ENCODE measurements at regions not wholly inside any gene's neighbourhood (a gene's known extent, or its start where the extent isn't known, plus 50 kb on each side); places are given as distances from the start of the nearest gene placed in this dataset.
"Not testable (repeated sequence)": the region's sequence is repeated elsewhere in the genome, so short reads cannot be mapped to it uniquely, and the experiment has no call there.

- no peak for DNase-seq
Observed at GRCh38 chr9:107852891-107853290, 363.3 kb upstream of the KLF4 start.

GRCh38 chr9:107850653-107851052, 361.1 kb upstream of the KLF4 start:
- DNase-seq = no peak

GRCh38 chr9:107847978-107848964, 358.7 kb upstream of the KLF4 start:
- no peak for DNase-seq

GRCh38 chr9:107842530-107842929, 353.0 kb upstream of the KLF4 start:
- DNase-seq = no peak

GRCh38 chr9:107841076-107841475, 351.5 kb upstream of the KLF4 start:
- DNase-seq = no peak

GRCh38 chr9:107839371-107839770, 349.8 kb upstream of the KLF4 start:
- DNase-seq = no peak

- DNase-seq = no peak
Observed at GRCh38 chr9:107838766-107839165, 349.2 kb upstream of the KLF4 start.

GRCh38 chr9:107836300-107836699, 346.7 kb upstream of the KLF4 start:
- DNase-seq = no peak

GRCh38 chr9:107833295-107833694, 343.7 kb upstream of the KLF4 start:
- no peak for DNase-seq

GRCh38 chr9:107832871-107833270, 343.3 kb upstream of the KLF4 start:
- no peak for DNase-seq

GRCh38 chr9:107830479-107830878, 340.9 kb upstream of the KLF4 start:
- DNase-seq = no peak

GRCh38 chr9:107827884-107828283, 338.3 kb upstream of the KLF4 start:
- no peak for DNase-seq

- DNase-seq = no peak
Observed at GRCh38 chr9:107827304-107827703, 337.7 kb upstream of the KLF4 start.

- DNase-seq = not testable (repeated sequence)
Observed at GRCh38 chr9:107826688-107826983, 337.1 kb upstream of the KLF4 start.

GRCh38 chr9:107824556-107824955, 335.0 kb upstream of the KLF4 start:
- DNase-seq = no peak

GRCh38 chr9:107819772-107820565, 330.4 kb upstream of the KLF4 start:
- DNase-seq = no peak

- not testable (repeated sequence) for DNase-seq
Observed at GRCh38 chr9:107818503-107818829, 328.9 kb upstream of the KLF4 start.

- not testable (repeated sequence) for DNase-seq
Observed at GRCh38 chr9:107817595-107818502, 328.3 kb upstream of the KLF4 start.

- no peak for DNase-seq
Observed at GRCh38 chr9:107816561-107817021, 327.0 kb upstream of the KLF4 start.

GRCh38 chr9:107815782-107816560, 326.4 kb upstream of the KLF4 start:
- DNase-seq = no peak

GRCh38 chr9:107813287-107813686, 323.7 kb upstream of the KLF4 start:
- no peak for DNase-seq

GRCh38 chr9:107810461-107810961, 320.9 kb upstream of the KLF4 start:
- DNase-seq = no peak
